Activated T-helper 1 cell treated with anti-CD3 and anti-CD28 coated beads, Interleukin-12 subunit alpha, Interleukin-12 subunit beta, Interleukin-2, Interleukin-4 antibody, amounts not matched to agents 30 ng/mL and 10 ng/mL and 1 ng/mL, durations not matched to agents 14 hours and 24 hours and 36 hours (primary cell): ENCODE measurements at regions not wholly inside any gene's neighbourhood (a gene's known extent, or its start where the extent isn't known, plus 50 kb on each side); places are given as distances from the start of the nearest gene placed in this dataset.
"Not testable (repeated sequence)": the region's sequence is repeated elsewhere in the genome, so short reads cannot be mapped to it uniquely, and the experiment has no call there.

Experiments used
- DNase-seq: peaks from one replicate; pipeline ENCODE4 v3.0.0; 2021; ENCODE audit warnings: low spot score
- H3K27ac Mint-ChIP-seq: one replicate; pipeline ENCODE4 v1.8.0; 2021; ENCODE audit warnings: mild to moderate bottlenecking, mixed read lengths
- H3K27me3 Mint-ChIP-seq: one replicate; pipeline ENCODE4 v1.8.0; 2022; ENCODE audit warnings: mild to moderate bottlenecking, moderate library complexity, mixed read lengths; ENCODE audit not compliant: insufficient read depth
- H3K36me3 Mint-ChIP-seq: one replicate; pipeline ENCODE4 v1.8.0; 2021; ENCODE audit warnings: low read depth, mixed read lengths
- H3K4me1 Mint-ChIP-seq: one replicate; pipeline ENCODE4 v1.8.0; 2021; ENCODE audit warnings: low read depth, mixed read lengths
- H3K4me3 Mint-ChIP-seq: one replicate; pipeline ENCODE4 v1.8.0; 2021; ENCODE audit warnings: mild to moderate bottlenecking, moderate library complexity, mixed read lengths
- H3K9me3 Mint-ChIP-seq: one replicate; pipeline ENCODE4 v1.8.0; 2021; ENCODE audit warnings: mixed read lengths
- intact Hi-C: fragments of 100-400 bp; cut with micrococcal nuclease; formaldehyde crosslinking; loops from one replicate; pipeline ENCODE4 v1.15.1; 2024

DNA sequence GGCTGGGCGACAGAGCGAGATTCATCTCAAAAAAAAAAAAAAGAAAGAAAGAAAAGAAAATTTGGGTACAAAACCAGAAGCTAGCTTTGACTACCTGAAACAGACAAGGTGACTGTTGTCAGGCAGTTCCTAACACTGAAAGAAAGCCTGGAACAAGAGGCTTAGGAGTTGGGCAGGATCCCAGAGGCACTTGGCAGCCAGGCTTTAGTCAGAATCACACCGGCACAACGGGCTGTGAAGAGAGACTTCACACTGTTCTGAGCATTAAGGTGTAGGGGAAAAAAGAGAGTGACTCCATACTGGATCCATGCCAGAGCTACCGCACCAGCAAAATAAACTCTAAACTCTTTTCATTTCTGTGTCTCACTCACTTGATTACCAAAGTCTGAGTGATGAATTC, 130.8 kb downstream of the ZNF467 start:
- H3K4me3 Mint-ChIP-seq = no peak overlapping the region
- intact Hi-C loops = no loop called here
- H3K36me3 Mint-ChIP-seq = no peaks in the 10 kb centered on the region
- DNase-seq = no peak
- no peaks in the 10 kb centered on the region for H3K9me3 Mint-ChIP-seq
- H3K4me1 Mint-ChIP-seq = no peaks in the 10 kb centered on the region
- H3K27me3 Mint-ChIP-seq = peaks cover 8% of the 10 kb centered on the region
- H3K27ac Mint-ChIP-seq = no peak overlapping the region

DNA sequence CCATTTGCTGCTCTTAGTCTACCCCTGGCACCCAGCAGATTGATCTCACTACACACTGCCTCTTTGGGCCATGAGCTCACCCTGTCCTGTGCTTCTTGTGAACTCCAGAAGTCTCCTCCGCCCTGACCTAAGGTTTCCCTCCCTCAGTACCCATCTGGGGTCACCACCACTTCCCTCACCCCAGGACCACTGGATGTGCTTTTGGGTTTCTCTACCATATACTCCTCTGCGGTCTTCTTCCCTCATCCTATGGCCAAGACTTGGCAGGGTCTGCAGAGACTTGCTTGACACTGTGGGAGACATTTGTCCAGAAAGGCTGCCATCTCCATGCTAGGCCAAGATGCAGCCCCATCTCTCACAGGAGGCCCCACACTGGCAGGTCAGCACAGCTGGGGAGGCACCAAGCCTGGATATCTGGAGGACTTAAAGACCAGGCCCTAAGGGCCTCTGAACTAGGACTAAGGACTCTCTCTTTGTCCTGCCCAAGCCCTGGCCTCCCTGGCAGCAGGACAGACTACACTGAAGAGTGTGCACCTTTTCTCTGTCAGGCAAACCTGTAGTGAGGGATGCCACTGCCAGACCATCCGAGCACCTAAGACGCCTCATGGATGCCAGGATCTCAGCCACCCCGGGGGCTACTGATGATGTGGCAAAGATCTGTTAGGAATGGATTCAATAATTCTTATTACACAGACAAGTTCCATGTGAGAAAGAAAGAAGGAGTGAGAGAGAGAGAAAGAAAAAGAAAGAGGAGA, 134.6 kb downstream of the ZNF467 start:
- H3K4me3 Mint-ChIP-seq = no peak overlapping the region
- peaks cover 15% of the 10 kb centered on the region for H3K27me3 Mint-ChIP-seq
- intact Hi-C loops = no loop called here
- no peak overlapping the region for H3K27ac Mint-ChIP-seq
- H3K9me3 Mint-ChIP-seq = no peaks in the 10 kb centered on the region
- H3K4me1 Mint-ChIP-seq = no peaks in the 10 kb centered on the region
- no peak for DNase-seq
- no peaks in the 10 kb centered on the region for H3K36me3 Mint-ChIP-seq

DNA sequence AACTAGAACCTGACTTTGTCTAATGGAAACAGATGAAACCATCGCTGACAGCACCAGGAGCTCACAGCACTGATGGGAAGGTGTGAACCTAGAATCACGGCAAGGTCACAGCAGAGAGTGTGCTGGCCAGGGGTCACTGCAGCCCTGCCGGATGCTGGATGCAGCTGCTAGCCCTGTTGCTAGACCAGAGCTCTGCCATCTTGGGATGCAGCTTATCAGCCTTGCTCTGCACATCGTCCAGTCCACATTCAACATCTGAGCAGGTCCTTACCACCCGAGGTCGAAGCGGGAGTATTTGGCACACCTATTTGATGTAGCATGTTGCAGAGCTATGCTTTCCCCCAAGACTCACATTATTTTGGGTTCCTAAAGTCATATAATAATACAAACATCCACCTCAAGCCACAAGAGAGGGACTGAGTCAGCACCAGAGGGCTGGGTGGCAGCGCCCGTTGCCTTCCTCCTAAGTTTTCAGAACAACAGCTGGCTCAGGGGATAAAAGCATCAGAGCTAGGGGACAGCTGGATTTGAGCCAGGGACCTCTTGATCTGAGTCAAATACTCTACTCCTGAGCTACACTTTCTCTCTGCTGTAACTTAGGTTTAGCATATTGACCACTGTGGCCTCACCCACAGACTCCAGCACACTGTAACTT, 135.3 kb downstream of the ZNF467 start:
- Mint-ChIP-seq H3K27me3 (peaks cover 17% of the 10 kb centered on the region), H3K27ac (no peak overlapping the region), H3K4me3 (no peak overlapping the region), H3K9me3 (no peaks in the 10 kb centered on the region), H3K4me1 (no peaks in the 10 kb centered on the region), H3K36me3 (no peaks in the 10 kb centered on the region)
- no peak for DNase-seq
- intact Hi-C loops = no loop called here

DNA sequence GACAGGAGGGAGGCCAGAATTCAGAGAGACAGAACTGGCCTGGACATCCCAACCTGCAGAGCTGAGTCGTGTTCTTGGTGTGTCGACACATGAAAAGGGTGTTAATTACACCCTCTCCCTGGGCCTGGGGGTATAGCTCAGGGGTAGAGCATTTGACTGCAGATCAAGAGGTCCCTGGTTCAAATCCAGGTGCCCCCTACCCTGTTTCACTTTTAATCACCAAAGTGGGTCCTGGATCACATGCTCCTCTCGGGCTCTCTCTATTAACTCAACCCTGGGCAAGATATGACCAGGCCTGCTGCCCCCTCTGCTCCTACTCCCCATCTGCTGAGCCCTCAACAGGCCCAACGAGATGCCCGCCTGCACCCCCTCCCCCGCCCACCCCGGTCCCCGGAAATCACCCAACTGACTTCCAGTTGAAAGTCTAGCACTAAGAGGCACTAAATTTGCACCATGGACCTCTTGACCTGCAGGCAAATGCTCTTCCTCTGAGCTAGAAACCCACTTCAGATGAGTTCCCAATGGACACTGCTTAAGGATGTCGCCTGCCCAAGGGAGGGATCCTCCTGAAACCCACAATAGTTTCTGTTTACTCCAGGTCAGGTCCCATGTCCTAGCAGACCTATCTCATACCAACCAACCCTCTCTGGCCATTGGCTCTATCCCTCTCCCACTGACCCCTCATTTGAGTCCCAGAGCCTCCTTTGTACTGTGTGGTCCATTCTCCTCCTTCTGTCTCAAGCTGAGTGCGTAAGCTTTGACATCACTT, 137.6 kb downstream of the ZNF467 start:
- H3K27ac Mint-ChIP-seq = no peak overlapping the region

DNA sequence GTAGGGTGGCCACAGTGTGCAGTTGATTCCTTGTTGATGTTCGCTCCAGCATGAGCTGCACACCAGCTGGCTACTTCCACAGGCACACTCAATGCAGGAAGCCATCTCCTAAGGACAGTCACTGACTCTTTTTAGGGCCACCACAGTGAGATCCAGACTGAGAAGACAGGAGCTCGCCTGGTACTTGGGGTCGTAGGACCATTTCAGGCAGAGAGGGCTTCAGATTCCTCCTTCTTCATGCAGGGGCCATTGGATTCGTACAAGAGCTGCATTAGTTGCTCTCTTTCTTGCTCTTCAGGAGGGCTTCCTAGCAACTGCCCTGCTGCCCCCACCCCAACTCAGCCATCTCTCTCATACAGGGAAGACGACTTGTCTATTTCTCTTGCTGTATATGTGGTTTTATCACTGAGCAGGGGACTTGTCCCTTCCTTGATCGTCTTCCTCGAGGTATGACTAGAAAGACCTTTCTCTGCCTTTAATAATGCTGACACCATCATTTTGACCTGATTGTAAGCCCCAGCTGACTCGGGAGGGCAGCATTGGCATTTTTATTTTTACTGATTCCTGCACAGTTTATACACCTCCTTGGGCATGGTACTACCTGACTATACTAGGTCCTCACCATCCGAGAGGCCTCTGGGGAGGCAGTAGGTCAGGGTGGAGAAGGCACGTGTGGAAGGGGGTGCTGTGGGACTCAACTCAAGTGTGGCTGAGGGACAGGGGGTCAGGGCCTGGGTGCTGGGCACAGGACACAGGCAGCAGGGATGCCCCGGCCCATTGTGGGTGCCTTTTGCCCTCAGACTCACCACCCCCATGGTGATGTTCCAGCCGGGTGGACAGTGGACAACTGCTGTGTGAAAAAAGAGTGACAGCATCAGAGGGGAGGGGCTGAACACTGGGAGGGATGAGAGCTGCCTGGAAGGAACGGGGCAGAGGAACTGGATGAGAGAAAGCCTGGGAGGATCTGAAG, 136.7 kb upstream of the ZNF746 start:
- no peaks in the 10 kb centered on the region for H3K36me3 Mint-ChIP-seq
- intact Hi-C loops = no loop called here

More for the DNA sequence above, 137.6 kb downstream of the ZNF467 start:
- intact Hi-C loops = no loop called here
- no peak overlapping the region for H3K4me3 Mint-ChIP-seq
- H3K36me3 Mint-ChIP-seq = no peaks in the 10 kb centered on the region
- no peak for DNase-seq
- no peaks in the 10 kb centered on the region for H3K9me3 Mint-ChIP-seq
- H3K27me3 Mint-ChIP-seq = peaks cover 14% of the 10 kb centered on the region
- no peaks in the 10 kb centered on the region for H3K4me1 Mint-ChIP-seq

DNA sequence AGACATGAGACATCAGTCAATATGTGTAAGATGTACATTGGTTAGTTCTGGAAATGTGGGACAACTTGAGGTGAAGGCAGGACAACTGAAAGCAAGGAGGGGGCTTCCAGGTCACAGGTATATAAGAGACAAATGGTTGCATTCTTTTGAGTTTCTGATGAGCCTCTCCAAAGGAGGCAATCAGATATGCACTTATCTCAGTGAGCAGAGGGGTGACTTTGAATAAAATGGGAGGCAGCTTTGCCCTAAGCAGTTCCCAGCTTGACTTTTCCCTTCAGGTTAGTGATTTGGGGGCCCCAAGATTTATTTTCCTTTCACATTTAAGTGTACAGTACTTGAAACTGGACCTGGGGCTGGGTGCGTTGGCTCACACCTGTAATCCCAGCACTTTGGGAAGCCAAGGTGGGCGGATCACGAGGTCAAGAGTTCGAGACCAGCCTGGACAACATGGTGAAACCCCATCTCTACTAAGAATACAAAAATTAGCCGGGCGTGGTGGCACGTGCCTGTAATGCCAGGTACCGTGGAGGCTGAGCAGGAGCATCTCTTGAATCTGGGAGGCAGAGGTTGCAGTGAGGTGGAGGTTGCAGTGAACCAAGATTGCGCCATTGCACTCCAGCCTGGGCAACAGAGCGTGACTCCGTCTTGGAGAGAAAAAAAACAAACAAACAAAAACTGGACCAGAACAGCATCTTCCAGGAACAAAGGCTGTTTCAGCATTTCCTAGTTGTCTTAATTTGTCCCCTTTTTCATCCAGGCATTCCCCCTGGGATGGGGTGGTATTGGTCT, 130.9 kb upstream of the ZNF746 start:
- not testable (repeated sequence) for DNase-seq, H3K4me1 Mint-ChIP-seq, H3K27me3 Mint-ChIP-seq, H3K27ac Mint-ChIP-seq, H3K36me3 Mint-ChIP-seq, H3K9me3 Mint-ChIP-seq, H3K4me3 Mint-ChIP-seq
- intact Hi-C loops = loop anchor here (10.0 kb wide), 3 partner anchors 434 to 1456 kb away; partner anchors contain the start of genes AGAP3, FASTK, PDIA4 and TMUB1

More for the DNA sequence above, 136.7 kb upstream of the ZNF746 start:
- H3K27ac Mint-ChIP-seq = no peak overlapping the region
- H3K27me3 Mint-ChIP-seq = peaks cover 11% of the 10 kb centered on the region
- no peak for DNase-seq
- no peaks in the 10 kb centered on the region for H3K4me1 Mint-ChIP-seq
- no peak overlapping the region for H3K4me3 Mint-ChIP-seq
- H3K9me3 Mint-ChIP-seq = no peaks in the 10 kb centered on the region

DNA sequence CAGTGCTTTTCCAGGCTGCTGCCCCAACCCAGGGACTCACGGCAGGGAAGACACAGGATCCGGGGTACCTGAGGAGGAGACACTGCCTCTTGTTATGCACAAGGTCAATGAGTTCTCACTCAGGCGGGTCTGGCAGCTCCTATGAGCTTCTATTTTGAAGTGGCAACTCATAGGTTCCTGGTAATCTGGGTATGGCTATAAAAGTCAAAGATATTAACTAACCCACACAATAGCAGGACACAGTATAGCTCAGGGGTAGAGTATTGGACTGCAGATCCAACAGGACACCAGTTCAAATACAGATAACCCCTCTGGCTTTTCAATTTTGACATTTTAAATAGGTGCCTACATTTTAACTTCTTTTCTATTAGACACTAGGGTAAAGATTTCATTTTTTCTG, 130.3 kb upstream of the ZNF746 start:
- peaks cover 6% of the 10 kb centered on the region for H3K27me3 Mint-ChIP-seq
- no peak overlapping the region for H3K27ac Mint-ChIP-seq
- intact Hi-C loops = loop anchor here (10.0 kb wide), 3 partner anchors 433 to 1457 kb away; partner anchors contain the start of genes AGAP3, FASTK, PDIA4 and TMUB1
- no peaks in the 10 kb centered on the region for H3K9me3 Mint-ChIP-seq
- DNase-seq = no peak
- H3K4me1 Mint-ChIP-seq = peaks cover 11% of the 10 kb centered on the region
- H3K36me3 Mint-ChIP-seq = peaks cover 5% of the 10 kb centered on the region
- H3K4me3 Mint-ChIP-seq = no peak overlapping the region

DNA sequence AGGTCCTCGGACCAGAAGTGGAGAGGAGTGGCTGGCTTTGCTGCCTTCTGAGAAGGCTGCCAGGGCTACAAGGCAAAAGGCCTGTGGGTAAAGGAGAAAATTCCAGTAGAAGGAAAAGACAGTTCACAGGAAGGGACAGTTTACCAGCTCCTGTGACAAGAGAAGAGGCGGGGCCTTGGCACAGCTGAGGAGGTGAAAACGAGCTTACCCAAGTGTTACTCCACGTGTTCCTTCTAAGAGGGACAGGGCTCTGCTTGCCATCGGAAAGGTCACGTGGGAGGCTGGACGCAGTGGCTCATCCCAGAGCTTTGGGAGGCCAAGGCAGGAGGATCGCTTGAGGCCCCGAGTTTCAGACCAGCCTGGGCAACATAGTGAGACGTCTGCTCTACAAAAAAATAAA, 129.4 kb upstream of the ZNF746 start:
- intact Hi-C loops = loop anchor here (10.0 kb wide), 3 partner anchors 432 to 1458 kb away; partner anchors contain the start of genes AGAP3, FASTK, PDIA4 and TMUB1
- H3K27ac Mint-ChIP-seq = no peak overlapping the region
- H3K4me3 Mint-ChIP-seq = no peak overlapping the region
- DNase-seq = no peak
- H3K9me3 Mint-ChIP-seq = no peaks in the 10 kb centered on the region
- peaks cover 20% of the 10 kb centered on the region for H3K4me1 Mint-ChIP-seq
- H3K27me3 Mint-ChIP-seq = peaks cover 6% of the 10 kb centered on the region
- H3K36me3 Mint-ChIP-seq = peaks cover 5% of the 10 kb centered on the region

DNA sequence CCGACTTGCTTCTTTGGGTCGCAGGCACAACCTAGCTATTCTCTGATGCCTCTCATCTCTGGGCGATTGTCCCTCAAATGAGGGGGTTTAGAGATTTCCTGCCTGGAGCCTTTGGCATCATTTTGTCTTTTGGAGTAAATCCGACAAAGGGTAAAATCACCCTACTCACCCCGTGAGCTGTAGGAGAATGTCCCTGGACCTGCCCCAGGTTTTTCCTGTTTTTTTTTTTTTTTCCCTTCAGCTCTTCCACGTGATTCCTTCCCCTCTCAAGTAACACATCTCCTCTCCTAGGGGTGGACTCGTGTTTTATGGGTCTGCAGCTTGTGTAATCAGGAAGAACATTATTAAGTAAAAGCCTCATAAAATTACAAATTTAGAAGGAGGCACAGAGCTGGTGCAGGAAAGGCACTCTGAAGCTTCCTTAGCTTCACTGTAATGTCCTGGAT, 128.4 kb upstream of the ZNF746 start:
- Mint-ChIP-seq H3K9me3 (no peaks in the 10 kb centered on the region), H3K27me3 (peaks cover 6% of the 10 kb centered on the region), H3K4me1 (peaks cover 28% of the 10 kb centered on the region), H3K27ac (no peak overlapping the region), H3K4me3 (peak overlapping the region; percentile 24), H3K36me3 (peaks cover 6% of the 10 kb centered on the region)
- DNase-seq = no peak
- intact Hi-C loops = loop anchor here (1.0 to 10.0 kb wide), 5 partner anchors 129 to 1459 kb away; partner anchors contain the start of genes AGAP3, FASTK, PDIA4 and TMUB1

DNA sequence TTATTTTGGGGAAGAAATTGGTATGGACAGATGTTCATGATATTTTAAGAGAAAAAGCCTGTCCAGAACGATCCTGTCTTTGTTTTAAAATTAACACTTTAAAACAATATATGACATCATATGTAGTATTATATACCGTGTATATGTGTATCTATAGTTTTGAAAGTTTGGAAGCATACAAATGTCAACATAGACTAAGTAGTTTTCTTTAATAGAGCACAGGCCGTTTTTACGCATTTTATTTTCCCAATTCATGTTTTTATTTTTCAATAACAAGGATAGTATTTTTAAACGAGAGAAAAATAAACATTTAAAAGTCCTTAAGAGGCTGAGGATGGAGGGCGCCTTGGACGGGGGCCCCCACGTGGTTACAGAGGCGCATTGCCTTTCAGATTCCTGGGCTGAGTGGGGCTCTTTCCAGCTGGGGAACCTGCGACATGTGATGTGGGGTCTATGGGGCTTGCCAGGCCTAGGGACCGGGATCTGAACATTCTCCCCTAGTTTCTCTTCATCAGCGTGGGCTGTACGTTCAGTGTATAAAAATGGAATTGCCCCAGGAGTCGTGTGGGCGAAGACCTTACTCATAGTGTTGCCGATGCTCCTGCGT, 127.8 kb upstream of the ZNF746 start:
- peaks cover 11% of the 10 kb centered on the region for H3K36me3 Mint-ChIP-seq
- intact Hi-C loops = loop anchor here (1.0 to 10.0 kb wide), 5 partner anchors 128 to 1459 kb away; partner anchors contain the start of genes AGAP3, FASTK, PDIA4 and TMUB1
- no peak overlapping the region for H3K27ac Mint-ChIP-seq
- H3K4me1 Mint-ChIP-seq = peaks cover 32% of the 10 kb centered on the region
- peaks cover 6% of the 10 kb centered on the region for H3K27me3 Mint-ChIP-seq
- H3K9me3 Mint-ChIP-seq = no peaks in the 10 kb centered on the region
- H3K4me3 Mint-ChIP-seq = peak overlapping the region; percentile 89
- peak; percentile 33 for DNase-seq
